SHP77 treated with DMSO at 0.1 percent for 48 hours (cell line): ENCODE measurements at regions not wholly inside any gene's neighbourhood (a gene's known extent, or its start where the extent isn't known, plus 50 kb on each side); places are given as distances from the start of the nearest gene placed in this dataset.

Experiments
- DNase-seq: peaks from one replicate; lab custom pipeline; 2025; lab: John Stamatoyannopoulos, UW

DNA sequence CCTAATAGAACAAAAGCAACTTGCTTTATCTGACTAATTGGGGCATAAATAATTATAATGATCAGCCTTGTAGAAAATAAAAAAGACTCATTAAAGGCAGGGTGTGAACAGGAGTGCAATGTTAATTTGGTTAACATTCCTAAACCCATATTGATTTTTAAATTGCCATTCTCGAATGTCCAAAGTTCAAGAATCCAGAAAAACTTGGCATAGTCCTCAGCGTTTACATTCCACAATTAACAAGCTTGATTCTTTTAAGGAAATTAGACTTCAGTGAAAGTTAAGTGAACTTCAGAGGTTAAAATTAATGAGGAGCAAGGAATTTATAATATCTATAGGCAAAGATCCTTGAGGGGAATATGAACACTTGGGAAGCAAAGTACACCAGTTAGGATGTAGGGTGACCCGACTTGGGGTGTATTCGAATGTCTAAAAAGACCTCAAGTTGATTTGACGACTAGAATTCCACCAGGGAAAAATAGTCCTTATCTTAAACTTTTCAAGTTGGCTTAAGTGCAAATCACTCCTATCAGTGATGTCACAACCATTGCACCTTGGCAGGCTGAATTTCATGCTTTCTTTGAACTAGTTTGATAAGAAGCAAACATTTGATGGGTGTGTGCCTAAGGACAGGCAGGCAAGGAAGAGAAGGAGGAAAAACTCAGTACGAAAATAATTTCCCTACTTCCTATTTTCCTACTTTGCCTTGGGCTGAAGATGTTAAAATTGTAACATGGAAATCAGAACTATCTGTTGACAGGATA lies 830.4 kb upstream of the COBL start:
- no peak for DNase-seq

DNA sequence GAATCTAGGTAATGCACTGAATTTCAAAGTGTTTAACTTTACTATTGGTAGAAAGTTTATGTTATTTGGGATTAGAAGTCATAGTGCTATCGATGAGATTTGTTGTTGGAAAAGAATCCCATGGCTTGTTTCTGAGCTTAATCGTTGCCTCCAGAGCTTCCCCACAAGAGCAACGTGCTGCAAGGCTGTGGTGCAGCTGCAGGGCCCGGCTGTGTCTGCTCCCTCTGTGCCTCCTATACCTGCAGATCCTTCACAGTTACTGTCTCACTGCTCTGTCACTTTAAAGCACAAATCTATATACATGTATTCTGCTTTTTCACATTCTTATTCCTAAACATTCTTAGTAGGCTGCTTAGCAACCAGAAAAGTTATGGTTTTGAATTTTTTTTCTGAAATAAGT lies 826.6 kb upstream of the COBL start:
- no peak for DNase-seq

DNA sequence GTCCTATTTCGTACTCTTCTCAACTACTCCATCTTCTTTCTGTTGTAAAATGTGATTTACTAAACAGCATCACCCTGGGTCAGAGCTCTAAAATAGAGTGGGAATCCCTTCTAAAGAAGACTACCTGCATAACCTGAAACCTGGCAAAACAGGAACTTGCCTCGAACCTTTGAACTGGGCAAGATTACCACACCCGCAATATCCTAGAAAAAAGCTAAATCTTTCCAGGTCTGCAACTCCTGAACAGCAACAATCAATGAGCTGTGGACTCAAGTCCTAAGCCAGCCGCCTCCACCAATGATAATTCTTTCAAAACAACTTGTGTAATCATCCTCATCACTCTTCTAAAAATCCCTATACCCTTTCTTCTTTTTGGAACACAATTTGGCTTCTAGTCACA lies 824.2 kb upstream of the COBL start:
- DNase-seq = no peak

DNA sequence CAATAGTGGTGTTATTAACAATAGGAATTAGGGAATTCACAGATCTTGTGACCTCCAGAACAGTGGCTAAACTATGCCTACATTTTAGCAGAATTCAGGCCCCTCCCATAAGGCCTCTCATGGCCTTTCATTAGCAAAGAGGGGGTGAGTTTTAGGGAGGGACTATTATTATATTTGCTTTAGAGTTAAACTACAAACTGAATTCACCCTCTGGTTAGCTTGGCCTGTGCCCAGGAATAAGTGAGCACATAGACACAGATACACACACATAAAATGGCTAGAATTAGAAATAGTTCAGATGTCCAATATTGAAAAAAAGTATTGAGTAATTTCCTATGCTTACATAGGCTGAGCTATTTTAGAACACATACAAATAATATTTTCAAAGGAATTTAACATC lies 818.8 kb upstream of the COBL start:
- no peak for DNase-seq

GRCh38 chr7:52129278-52129677 lies 812.7 kb upstream of the COBL start:
- no peak for DNase-seq

DNA sequence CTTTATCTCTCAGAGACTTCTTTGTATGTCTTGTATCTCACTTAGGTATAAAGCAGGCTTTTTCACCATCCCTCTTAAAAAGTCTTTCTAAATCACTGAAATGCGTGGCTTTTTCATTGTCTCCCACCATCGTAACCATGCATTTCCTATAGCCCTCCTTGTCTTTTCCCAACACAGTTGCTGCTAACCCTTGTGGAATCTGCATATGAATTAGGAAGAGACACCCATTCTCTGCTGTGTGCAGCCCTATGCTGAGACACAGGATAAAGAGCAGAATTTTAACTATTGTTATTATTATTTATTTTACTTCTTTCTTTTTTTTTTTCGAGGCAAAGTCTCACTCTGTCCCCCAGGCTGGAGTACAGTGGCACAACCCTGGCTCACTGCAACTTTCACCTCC lies 804.3 kb upstream of the COBL start:
- no peak for DNase-seq

DNA sequence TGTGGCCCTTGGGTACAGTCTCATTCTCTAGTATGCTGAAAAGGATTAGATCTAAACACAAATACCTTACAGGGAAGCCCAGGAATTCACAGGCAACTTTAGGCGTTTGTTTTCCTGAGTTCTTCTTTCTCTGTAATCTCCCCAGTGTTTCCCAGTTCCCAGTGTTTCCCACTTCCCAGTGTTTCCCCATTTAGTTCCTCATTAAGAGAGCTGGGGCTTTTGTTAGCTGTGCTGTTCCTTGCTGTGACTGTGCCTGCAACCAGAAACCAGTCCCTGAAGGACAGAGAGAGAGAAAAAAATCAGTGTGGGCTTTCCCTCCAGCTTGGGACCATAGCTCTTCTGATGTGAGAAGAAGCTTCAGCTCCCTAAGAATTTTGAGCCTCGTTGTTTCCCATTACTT lies 802.9 kb upstream of the COBL start:
- no peak for DNase-seq

GRCh38 chr7:52114509-52114908 lies 797.9 kb upstream of the COBL start:
- DNase-seq = no peak

- no peak for DNase-seq
Observed at GRCh38 chr7:52114056-52114455, 797.4 kb upstream of the COBL start.

DNA sequence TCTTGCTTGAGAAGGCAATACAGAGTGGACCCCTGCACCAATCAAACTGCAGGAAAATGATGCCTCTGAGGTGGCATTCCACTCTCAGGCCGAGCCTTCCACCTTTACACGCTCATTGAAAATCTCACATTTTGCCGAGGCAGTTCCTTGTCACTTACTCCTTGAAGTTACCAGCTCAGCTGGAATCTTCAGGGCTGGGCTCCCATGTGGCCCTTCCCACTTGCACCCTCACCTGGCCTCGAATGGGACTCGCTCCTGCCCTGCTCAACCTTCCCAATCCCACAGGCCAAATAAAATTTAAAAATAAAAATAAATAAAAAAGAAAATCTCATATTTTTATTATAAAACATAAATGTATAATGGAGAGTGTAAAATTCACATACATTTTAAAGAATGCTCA lies 790.7 kb upstream of the COBL start:
- no peak for DNase-seq

- DNase-seq = no peak
Observed at GRCh38 chr7:52095861-52096260, 779.3 kb upstream of the COBL start.

GRCh38 chr7:52091996-52092395 lies 775.4 kb upstream of the COBL start:
- DNase-seq = no peak

- no peak for DNase-seq
Observed at GRCh38 chr7:52091101-52091500, 774.5 kb upstream of the COBL start.

DNA sequence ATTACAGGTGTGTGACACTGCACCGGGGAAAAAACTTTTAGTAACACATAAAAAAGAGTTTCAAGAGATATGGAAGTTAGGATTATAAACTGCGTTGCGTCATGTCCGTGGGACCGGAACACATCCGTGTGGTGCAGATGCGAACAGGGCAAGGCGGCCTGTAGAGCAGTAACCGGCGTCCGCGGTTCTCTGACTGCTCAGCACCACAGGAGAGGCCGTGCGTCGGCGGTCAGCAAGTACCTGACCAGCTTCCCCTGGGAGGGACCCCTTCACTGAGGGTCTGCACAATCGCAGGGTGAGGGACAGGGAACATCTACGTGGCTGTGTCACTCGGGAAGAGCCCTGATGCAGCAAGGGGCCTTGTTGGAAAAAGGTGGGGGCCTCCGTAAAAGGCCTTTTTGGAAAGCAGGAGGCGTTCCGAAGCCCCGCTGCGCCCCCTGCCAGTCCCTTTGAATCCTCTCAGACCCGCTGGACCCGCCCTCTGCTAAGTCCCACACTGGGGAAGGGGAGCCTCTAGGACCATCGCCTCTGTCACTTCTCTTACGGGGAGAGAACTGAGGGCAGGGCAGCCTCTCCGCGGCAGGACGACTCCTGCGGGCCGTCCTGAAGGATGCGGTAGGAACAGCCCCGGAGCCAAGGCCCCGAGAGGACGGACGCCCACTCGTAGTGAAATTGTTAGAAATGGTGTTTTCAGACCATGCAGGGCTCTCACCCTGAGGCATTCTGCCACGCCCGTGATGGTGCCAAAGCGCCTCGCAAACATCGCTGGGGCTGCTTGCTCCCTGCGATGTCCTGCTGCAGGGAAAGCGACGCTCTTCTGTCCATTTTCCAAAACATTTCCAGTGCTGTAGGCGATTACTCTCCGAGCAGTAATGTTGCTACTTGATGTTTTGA lies 771.6 kb upstream of the COBL start:
- no peak for DNase-seq

- no peak for DNase-seq
Observed at GRCh38 chr7:52085610-52086009, 769.0 kb upstream of the COBL start.

- DNase-seq = no peak
Observed at GRCh38 chr7:52080493-52080892, 763.9 kb upstream of the COBL start.

GRCh38 chr7:52079726-52080125 lies 763.1 kb upstream of the COBL start:
- DNase-seq = no peak

DNA sequence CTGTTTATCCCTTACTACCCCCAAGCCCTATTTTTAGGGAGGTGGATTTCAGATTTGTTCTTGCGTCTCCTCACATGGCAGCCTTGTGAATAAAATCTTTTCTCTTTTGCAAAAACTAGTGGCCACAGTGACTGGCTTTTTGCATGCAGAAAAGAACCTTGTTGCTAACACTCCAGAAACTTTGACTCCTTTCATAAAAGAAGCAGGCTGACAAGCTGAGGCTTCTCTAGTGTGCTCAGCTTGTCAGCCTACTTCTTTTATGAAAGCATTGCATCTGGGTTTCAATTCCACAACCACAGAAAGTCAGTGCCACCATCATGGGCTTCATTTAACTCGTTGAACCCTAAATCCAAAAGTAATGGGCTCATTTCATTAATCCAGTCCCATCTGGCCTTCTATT lies 761.0 kb upstream of the COBL start:
- DNase-seq = no peak

GRCh38 chr7:52074912-52075311 lies 758.3 kb upstream of the COBL start:
- no peak for DNase-seq

DNA sequence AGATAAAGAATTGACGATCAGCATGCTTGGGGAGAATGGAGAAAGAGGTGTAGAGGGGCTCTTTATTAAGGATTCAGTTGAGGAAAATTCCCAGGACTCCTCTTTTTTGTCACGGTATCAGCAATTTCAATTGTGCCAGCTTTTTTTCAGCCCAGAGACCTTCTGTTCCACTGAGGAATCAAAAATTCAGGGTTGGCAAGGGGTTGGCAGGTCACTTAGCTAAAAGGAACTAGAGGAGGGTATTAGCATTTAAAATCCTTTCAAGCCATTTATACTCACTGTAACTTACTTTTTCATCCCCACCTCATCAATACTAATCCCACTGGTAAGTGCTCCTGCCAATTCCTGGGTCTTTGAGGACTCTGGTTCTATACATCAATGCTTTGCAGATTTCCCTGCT lies 757.5 kb upstream of the COBL start:
- DNase-seq = no peak

- DNase-seq = no peak
Observed at GRCh38 chr7:52071744-52072143, 755.1 kb upstream of the COBL start.

GRCh38 chr7:52064493-52064892 lies 747.9 kb upstream of the COBL start:
- no peak for DNase-seq

DNA sequence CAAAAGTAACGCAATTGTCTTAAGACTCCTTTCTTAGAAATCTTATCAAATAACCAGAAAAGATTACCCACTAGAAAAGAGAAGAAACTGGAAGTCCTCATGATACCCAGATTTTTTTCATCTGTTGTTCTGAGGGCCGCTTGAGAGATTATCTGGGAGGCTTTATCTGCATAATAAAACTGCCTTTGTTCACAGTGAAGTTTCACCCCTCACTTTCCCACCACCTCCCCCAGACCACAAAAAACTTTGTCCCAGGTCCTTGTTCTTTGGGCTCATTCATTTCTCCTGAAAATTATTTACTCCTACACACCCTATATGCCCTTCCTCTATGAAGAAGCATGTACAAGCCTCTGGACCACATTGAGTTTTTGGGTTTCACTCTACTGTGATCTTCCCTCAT lies 745.1 kb upstream of the COBL start:
- no peak for DNase-seq

DNA sequence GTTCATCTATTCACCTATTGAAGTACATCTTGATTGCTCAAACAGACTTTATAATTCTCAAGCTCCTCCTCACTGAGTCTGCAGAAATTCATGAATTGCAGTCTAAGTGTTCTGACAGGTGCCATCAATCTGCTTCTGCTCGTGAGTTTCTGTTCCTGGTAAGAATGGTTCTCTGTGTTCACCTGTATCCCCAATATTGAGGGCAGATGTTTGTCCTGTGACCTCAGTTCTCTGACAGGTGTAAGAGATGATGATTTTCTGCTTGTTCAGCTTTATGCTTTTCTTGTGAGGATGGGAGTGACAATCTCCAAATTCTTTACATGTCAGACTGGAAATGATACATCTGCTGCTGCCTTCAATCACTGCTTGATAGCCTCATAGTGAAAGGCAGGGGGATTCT lies 736.9 kb upstream of the COBL start:
- no peak for DNase-seq
